ENCODE measurements at regions not wholly inside any gene's neighbourhood (a gene's known extent, or its start where the extent isn't known, plus 50 kb on each side); places are given as distances from the start of the nearest gene placed in this dataset.
"Not testable (repeated sequence)": the region's sequence is repeated elsewhere in the genome, so short reads cannot be mapped to it uniquely, and the experiment has no call there.

DNA sequence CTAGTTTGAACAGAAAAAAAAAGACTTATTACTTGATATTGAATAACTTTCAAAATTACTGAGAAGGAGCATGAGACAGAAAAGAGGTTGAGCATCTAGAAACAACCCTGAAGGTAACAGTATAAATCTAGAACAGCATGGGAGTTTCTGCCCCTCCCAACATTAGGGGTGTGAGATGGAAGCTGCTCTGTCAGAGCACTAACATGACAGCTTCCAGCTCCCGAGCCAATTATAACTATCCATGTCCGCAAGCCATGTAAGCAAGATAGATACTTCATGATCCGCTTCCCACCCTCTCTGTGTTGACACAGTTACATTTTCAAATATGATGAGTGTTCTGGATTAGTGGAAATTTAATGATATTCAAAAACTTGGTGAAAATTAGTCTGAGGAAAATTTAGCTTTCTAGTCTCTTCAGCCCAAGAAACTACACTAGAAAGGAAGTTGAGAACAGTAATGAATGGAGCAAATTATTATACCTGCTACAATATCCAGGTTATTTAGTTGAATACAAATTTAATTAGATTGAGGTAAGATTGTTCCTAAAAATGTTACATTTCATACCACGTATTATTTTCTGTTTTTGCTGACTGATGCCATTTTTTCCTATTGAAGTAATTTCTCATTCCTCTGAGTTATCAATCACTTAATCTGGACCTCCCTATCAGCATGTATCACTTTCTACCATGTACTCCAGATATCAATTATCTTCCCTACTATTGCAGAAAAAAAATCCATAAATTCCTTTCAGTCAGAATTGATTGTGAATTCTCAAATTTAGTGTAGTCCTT, 129.3 kb upstream of the SLIT2 start:
- DNase-seq (ENCODE audit: low read depth): no peak

- DNase-seq (ENCODE audit: low read depth): no peak
Measured at GRCh38 chr4:20119141-20119540, 132.6 kb upstream of the SLIT2 start.

- DNase-seq (ENCODE audit: low read depth): no peak
Measured at GRCh38 chr4:20109391-20109790, 142.3 kb upstream of the SLIT2 start.

DNA sequence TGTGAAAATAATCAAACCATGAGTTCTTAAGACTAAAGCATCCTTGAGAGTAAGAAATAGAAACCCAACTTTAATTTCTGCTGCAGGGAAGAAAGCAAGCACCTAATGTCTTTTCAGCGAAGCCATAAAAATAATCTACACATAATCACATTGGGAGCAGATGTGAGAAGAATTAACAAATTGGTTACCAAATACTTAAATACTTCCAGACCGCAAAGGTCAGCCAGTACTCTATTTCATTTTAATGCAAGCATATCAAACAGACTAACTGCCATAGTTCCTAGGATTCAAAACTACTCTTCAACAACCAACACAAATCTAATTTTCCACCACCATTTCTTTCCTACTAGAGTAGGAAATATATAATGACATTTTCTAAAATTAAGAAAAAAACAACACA, 144.8 kb upstream of the SLIT2 start:
- no peak for DNase-seq (ENCODE audit: low read depth)

GRCh38 chr4:20101831-20102230, 149.9 kb upstream of the SLIT2 start:
- DNase-seq (ENCODE audit: low read depth): no peak

GRCh38 chr4:20096911-20097310, 154.8 kb upstream of the SLIT2 start:
- DNase-seq (ENCODE audit: low read depth): no peak

GRCh38 chr4:20095805-20096541, 155.7 kb upstream of the SLIT2 start:
- DNase-seq (ENCODE audit: low read depth): no peak

DNA sequence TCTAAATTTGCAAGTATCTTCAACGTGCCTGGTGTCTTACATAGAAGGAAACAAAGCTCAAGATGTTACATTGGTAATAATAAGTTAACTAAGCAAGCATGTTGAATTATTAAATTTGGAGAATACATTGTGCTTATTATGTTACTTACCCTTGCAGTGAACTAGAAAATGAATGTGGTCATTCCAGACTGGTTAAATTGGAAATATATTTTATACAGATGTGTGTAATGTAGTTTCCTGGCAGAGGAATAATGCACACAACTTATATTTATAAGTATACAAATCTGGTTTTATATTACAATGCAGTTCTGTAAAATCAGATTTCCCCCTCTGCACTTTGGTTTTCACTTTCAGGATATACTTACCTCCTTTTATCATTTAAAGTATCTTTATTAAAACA, 159.9 kb upstream of the SLIT2 start:
- no peak for DNase-seq (ENCODE audit: low read depth)

DNA sequence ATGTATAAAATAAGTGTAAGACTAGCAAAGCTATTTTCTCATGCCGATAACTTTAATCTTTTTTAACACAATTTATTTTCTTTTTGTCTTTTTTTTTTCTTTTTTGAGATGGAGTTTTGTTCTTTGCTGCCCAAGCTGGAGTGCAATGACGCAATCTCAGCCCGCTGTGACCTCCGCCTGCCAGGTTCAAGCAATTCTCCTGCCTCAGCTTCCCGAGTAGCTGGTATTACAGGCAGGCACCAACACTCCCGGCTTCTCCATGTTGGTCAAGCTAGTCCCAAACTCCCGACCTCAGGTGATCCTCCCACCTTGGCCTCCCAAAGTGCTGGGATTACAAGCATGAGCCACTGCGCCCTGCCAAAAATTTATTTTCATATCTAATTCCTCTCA, 164.2 kb upstream of the SLIT2 start:
- no peak for DNase-seq (ENCODE audit: low read depth)

GRCh38 chr4:20086799-20087521, 164.7 kb upstream of the SLIT2 start:
- DNase-seq (ENCODE audit: low read depth): no peak

- DNase-seq (ENCODE audit: low read depth): no peak
Measured at GRCh38 chr4:20086067-20086798, 165.5 kb upstream of the SLIT2 start.

DNA sequence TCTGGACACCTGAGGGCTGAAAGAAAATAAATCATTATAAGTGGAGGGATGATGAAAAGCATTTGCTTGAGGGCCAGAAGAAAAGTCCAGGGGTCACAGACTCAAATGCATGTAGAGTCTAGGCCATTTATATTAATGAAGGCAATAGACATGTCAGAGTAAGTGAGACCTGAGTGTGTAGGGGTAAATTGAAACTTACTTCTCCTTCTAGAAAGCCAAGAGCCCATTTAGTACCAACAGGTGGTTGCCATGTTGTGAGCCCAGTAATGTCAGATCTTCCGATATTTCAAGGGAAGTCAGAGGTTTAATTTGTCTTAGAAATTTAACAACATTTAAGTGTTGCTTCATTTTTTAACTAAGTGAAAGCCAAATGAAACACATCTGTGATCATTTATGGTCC, 166.1 kb upstream of the SLIT2 start:
- no peak for DNase-seq (ENCODE audit: low read depth)

- no peak for DNase-seq (ENCODE audit: low read depth)
Measured at GRCh38 chr4:20085156-20085555, 166.5 kb upstream of the SLIT2 start.

GRCh38 chr4:20084488-20084887, 167.2 kb upstream of the SLIT2 start:
- no peak for DNase-seq (ENCODE audit: low read depth)

GRCh38 chr4:20078644-20079043, 173.1 kb upstream of the SLIT2 start:
- no peak for DNase-seq (ENCODE audit: low read depth)

DNA sequence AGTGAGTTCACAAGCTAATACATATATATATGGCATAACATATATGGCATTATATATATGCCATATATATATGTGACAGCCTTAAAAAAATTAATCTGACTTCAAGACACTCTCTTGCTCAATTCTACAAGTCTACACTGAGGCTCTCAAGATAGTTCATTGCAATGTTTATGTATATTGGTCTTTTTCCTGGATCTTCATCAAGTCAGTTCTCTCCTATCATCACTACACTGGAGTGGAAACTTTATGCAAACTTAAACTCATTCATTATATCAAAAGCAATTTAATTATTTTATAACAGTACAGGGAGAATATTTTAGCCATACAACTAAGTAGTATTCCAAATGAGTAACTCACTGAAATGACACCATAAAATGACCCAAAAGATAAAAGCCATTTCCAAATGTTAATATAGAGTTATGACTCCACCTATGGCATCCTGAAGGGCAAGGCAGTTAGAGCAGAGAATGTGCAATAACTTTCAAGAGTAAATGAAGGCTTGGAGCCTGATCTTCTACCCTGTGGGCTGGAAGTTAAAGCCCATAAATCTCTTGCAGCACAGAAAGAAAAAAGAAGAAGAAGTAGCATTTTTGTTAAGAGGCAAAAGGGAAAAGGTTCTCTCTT, 176.3 kb upstream of the SLIT2 start:
- no peak for DNase-seq (ENCODE audit: low read depth)

- DNase-seq (ENCODE audit: low read depth): no peak
Measured at GRCh38 chr4:20074450-20074849, 177.3 kb upstream of the SLIT2 start.

DNA sequence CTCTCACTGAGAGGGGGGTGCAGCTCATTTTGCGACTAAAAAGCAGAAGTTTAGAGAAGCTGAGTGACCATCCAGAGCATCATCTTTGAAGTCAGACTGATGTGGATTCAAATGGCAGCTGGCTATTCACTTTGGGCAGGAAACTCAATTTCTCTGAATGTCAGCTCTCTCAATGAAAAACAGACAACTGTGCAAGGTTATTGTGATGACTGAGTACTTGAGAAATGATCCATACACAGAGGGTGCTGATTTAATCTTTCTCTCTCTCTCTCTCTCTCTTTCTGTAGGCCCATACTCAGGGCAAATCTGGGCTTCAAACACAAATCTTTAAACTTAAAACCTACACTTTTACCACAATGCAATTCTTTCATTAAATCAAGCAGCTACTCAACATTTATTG, 185.8 kb upstream of the SLIT2 start:
- no peak for DNase-seq (ENCODE audit: low read depth)

- DNase-seq (ENCODE audit: low read depth): not testable (repeated sequence)
Measured at GRCh38 chr4:20062857-20063256, 188.8 kb upstream of the SLIT2 start.

- no peak for DNase-seq (ENCODE audit: low read depth)
Measured at GRCh38 chr4:20062054-20062453, 189.7 kb upstream of the SLIT2 start.

DNA sequence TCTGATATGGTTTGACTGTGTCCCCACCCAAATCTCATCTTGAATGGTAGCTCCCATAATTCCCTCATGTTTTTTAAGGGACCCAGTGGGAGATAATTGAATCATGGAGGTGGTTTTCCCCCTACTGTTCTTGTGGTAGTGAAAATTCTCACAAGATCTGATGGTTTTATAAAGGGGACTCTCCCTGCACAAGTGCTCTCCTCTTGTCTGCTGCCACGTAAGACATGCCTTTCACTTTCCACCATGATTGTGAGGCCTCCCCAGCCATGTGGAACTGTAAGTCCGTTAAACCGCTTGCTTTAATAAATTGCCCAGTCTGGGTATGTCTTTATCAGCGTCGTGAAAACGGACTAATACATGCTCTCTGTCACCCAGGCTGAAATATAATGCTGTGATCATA, 200.9 kb upstream of the SLIT2 start:
- no peak for DNase-seq (ENCODE audit: low read depth)

- no peak for DNase-seq (ENCODE audit: low read depth)
Measured at GRCh38 chr4:20049889-20050288, 201.8 kb upstream of the SLIT2 start.
